Fibroblast of lung (primary cell): ENCODE measurements at regions not wholly inside any gene's neighbourhood (a gene's known extent, or its start where the extent isn't known, plus 50 kb on each side); places are given as distances from the start of the nearest gene placed in this dataset.

Experiments used
- DNase-seq, 2 donors: peaks; one replicate each; pipeline versions ENCODE4 v3.0.0 to v3.0.0-alpha.2; 2010; ENCODE audit warnings: low read depth in 2 of 2
- H2AFZ ChIP-seq: 2 replicates; pipeline ENCODE4 v1.5.1; 2012; ENCODE audit warnings: low read length, control low read depth, inconsistent platforms
- H3K27ac ChIP-seq: 2 replicates; pipeline ENCODE4 v1.5.1; 2011; ENCODE audit warnings: low read length, control low read depth; ENCODE audit not compliant: insufficient read depth
- H3K27me3 ChIP-seq: 2 replicates; pipeline ENCODE4 v1.5.1; 2011; ENCODE audit warnings: mild to moderate bottlenecking, low read length; ENCODE audit not compliant: control insufficient read depth, insufficient read depth
- H3K36me3 ChIP-seq: 2 replicates; pipeline ENCODE4 v1.5.1; 2011; ENCODE audit warnings: low read length; ENCODE audit not compliant: control insufficient read depth, insufficient read depth
- H3K4me1 ChIP-seq: 2 replicates; pipeline ENCODE4 v1.5.1; 2011; ENCODE audit warnings: low read length; ENCODE audit not compliant: control insufficient read depth, insufficient read depth; ENCODE audit errors: extremely low read depth
- H3K4me2 ChIP-seq: 2 replicates; pipeline ENCODE4 v1.5.1; 2011; ENCODE audit warnings: low read length, control low read depth; ENCODE audit not compliant: insufficient read depth; ENCODE audit errors: extremely low read depth
- H3K4me3 ChIP-seq, 4 experiments: fragments of 200-600 bp in 1 of 4; sonication (generic) in 1 of 4; replicated peaks in 1 of 4; 2 replicates each; pipeline ENCODE4 v1.5.1; 2011 to 2016; ENCODE audit warnings: low read length in 4 of 4, low read depth in 3 of 4, mild to moderate bottlenecking in 3 of 4, control low read depth in 2 of 4, inconsistent platforms in 1 of 4, mixed read lengths in 1 of 4; ENCODE audit not compliant: insufficient read depth in 1 of 4; ENCODE audit errors: control extremely low read depth in 1 of 4
- H3K79me2 ChIP-seq: 2 replicates; pipeline ENCODE4 v1.5.1; 2012; ENCODE audit warnings: mild to moderate bottlenecking, low read length, inconsistent platforms; ENCODE audit not compliant: control insufficient read depth, insufficient read depth
- H3K9ac ChIP-seq: 2 replicates; pipeline ENCODE4 v1.5.1; 2011; ENCODE audit warnings: mild to moderate bottlenecking, low read length, control low read depth; ENCODE audit not compliant: insufficient read depth
- H3K9me3 ChIP-seq: 2 replicates; pipeline ENCODE4 v1.5.1; 2012; ENCODE audit warnings: low read depth, low read length; ENCODE audit not compliant: control insufficient read depth, insufficient read depth
- H4K20me1 ChIP-seq: 2 replicates; pipeline ENCODE4 v1.5.1; 2011; ENCODE audit warnings: low read length; ENCODE audit not compliant: control insufficient read depth, insufficient read depth; ENCODE audit errors: extremely low read depth
- EZH2 ChIP-seq: IDR thresholded peaks from 2 replicates; pipeline ENCODE4 v1.5.1; 2012; ENCODE audit warnings: low read length, control low read depth, mild to moderate bottlenecking; ENCODE audit errors: missing control alignments
- TF ChIP-seq, protein P1 (sequence below), 2 donors: IDR thresholded peaks in 1 of 2; conservative IDR thresholded peaks in 1 of 2; 1 replicate in 1 of 2; 2 replicates in 1 of 2; pipeline ENCODE4 v1.5.1; 2011 to 2012; ENCODE audit warnings: low read length in 2 of 2, control low read depth in 1 of 2, inconsistent platforms in 1 of 2, low read depth in 1 of 2, mild to moderate bottlenecking in 1 of 2

DNA sequence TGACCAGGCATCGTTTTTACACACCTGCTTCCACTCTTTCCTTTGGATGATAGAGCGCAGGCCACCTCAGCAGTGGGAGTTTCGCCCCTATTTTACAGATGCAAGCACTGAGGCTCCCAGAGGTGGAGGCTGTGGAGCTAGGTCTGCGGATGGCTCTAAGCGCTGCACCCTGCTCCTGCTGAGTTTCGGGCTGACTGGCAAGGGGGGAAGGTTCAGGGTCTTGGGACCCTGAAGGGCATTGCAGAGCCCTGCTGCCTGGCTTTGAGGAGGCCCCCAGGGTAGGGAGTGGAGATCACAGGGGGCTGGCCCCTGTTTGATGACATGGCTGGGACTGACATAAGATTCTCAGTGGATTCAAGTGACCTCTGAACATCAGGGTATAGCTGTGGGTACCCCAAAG, 62.8 kb upstream of the NKX1-1 start:
- TF ChIP-seq, protein P1, sequence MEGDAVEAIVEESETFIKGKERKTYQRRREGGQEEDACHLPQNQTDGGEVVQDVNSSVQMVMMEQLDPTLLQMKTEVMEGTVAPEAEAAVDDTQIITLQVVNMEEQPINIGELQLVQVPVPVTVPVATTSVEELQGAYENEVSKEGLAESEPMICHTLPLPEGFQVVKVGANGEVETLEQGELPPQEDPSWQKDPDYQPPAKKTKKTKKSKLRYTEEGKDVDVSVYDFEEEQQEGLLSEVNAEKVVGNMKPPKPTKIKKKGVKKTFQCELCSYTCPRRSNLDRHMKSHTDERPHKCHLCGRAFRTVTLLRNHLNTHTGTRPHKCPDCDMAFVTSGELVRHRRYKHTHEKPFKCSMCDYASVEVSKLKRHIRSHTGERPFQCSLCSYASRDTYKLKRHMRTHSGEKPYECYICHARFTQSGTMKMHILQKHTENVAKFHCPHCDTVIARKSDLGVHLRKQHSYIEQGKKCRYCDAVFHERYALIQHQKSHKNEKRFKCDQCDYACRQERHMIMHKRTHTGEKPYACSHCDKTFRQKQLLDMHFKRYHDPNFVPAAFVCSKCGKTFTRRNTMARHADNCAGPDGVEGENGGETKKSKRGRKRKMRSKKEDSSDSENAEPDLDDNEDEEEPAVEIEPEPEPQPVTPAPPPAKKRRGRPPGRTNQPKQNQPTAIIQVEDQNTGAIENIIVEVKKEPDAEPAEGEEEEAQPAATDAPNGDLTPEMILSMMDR (conservative IDR thresholded peaks at IDR 0.05 in 1 of 2, IDR thresholded peaks at IDR 0.05 in 1 of 2; ENCODE audit: low read depth in 1 of 2, low read length in 2 of 2), result no peak
- TF ChIP-seq EZH2, result no peak
- Histone ChIP-seq H4K20me1 (no peaks in the 10 kb centered on the region), H3K9ac (no peak overlapping the region), H3K4me1 (no peaks in the 10 kb centered on the region), H3K9me3 (no peaks in the 10 kb centered on the region), H3K27ac (no peak overlapping the region), H3K79me2 (no peaks in the 10 kb centered on the region), H3K4me3 (no peak overlapping the region), H3K4me2 (no peak overlapping the region), H2AFZ (no peak overlapping the region), H3K36me3 (no peaks in the 10 kb centered on the region), H3K27me3 (peaks cover 10% of the 10 kb centered on the region)
- DNase-seq, result no peak

DNA sequence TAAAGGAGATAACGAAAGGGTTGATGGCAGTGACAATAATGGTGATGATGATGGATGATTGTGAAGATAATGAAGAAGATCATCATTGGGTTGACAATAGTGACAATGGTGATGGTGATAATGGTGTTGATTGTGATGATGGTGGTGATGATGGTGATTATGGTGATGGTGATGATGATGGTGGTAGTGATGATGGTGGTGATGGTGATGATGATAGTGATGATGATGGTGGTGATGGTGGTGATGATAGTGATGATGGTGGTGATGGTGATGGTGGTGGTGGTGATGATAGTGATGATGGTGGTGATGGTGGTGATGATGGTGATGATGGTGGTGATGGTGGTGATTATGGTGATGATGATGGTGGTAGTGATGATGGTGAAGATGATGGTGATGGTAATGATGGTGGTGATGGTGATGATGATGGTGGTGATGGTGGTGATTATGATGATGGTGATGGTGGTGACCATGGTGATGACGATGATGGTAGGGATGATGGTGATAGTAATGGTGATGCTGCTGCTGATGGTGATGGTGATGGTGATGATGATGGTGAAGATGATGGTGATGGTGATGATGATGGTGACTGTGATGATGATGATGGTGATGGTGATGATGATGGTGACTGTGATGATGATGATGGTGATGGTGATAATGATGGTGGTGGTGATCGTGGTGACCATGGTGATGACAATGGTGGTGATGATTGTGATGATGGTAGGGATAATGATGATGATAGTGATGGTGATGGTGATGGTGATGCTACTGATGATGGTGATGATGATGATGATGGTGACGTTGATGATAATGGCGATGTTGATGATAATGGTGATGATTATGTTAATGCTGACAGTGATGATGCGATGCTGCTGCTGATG, 61.6 kb upstream of the NKX1-1 start:
- no peaks in the 10 kb centered on the region for H3K36me3 ChIP-seq
- no peak overlapping the region for H3K9ac ChIP-seq
- no peaks in the 10 kb centered on the region for H3K79me2 ChIP-seq
- peaks cover 10% of the 10 kb centered on the region for H3K27me3 ChIP-seq
- H2AFZ ChIP-seq, result no peak overlapping the region
- no peaks in the 10 kb centered on the region for H3K9me3 ChIP-seq
- H3K4me1 ChIP-seq, result no peaks in the 10 kb centered on the region
- no peak overlapping the region for H3K27ac ChIP-seq
- no peak for TF ChIP-seq EZH2
- TF ChIP-seq, protein P1 (conservative IDR thresholded peaks at IDR 0.05 in 1 of 2, IDR thresholded peaks at IDR 0.05 in 1 of 2; ENCODE audit: low read depth in 1 of 2, low read length in 2 of 2), result no peak
- H3K4me3 ChIP-seq, result no peak overlapping the region
- no peak overlapping the region for H3K4me2 ChIP-seq
- no peaks in the 10 kb centered on the region for H4K20me1 ChIP-seq
- no peak for DNase-seq

DNA sequence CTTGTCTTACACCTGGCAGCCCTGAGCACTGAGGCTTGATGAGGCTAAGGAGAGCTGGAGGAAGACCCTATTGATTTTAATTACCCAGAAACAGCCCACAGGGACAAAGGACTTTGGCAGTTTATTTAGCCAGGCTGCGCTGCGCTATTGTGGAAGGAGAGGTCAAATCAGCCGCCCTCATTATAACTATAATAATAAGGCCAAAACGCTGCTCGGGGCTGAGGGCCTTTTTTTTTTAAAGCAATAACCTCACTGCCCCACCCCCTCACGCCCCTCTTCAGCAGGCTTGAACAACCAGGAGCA, 60.6 kb upstream of the NKX1-1 start:
- peaks cover 5% of the 10 kb centered on the region for H3K27me3 ChIP-seq
- H3K4me3 ChIP-seq, result no peak overlapping the region
- H3K4me1 ChIP-seq, result no peaks in the 10 kb centered on the region
- no peak overlapping the region for H2AFZ ChIP-seq
- no peak overlapping the region for H3K4me2 ChIP-seq
- no peaks in the 10 kb centered on the region for H3K9me3 ChIP-seq
- H3K9ac ChIP-seq, result no peak overlapping the region
- no peak for DNase-seq
- no peak overlapping the region for H3K27ac ChIP-seq
- H3K79me2 ChIP-seq, result no peaks in the 10 kb centered on the region
- no peak for TF ChIP-seq EZH2
- TF ChIP-seq, protein P1 (conservative IDR thresholded peaks at IDR 0.05 in 1 of 2, IDR thresholded peaks at IDR 0.05 in 1 of 2; ENCODE audit: low read depth in 1 of 2, low read length in 2 of 2), result no peak
- no peaks in the 10 kb centered on the region for H3K36me3 ChIP-seq
- H4K20me1 ChIP-seq, result no peaks in the 10 kb centered on the region
